Fibroblast of the aortic adventitia (primary cell): ENCODE measurements at regions not wholly inside any gene's neighbourhood (a gene's known extent, or its start where the extent isn't known, plus 50 kb on each side); places are given as distances from the start of the nearest gene placed in this dataset.

ENCODE experiments used
- DNase-seq: peaks from one replicate; pipeline ENCODE4 v3.0.0-alpha.2; 2010; ENCODE audit warnings: low read depth
- H3K4me3 ChIP-seq: 2 replicates; pipeline ENCODE4 v1.5.1; 2011; ENCODE audit warnings: low read depth, mild to moderate bottlenecking, control low read depth, low read length, moderate library complexity
- TF ChIP-seq, protein P1 (sequence below): IDR thresholded peaks from 2 replicates; pipeline ENCODE4 v1.5.1; 2011; ENCODE audit warnings: mild to moderate bottlenecking, low read length, control low read depth, inconsistent platforms; ENCODE audit not compliant: insufficient read depth

DNA sequence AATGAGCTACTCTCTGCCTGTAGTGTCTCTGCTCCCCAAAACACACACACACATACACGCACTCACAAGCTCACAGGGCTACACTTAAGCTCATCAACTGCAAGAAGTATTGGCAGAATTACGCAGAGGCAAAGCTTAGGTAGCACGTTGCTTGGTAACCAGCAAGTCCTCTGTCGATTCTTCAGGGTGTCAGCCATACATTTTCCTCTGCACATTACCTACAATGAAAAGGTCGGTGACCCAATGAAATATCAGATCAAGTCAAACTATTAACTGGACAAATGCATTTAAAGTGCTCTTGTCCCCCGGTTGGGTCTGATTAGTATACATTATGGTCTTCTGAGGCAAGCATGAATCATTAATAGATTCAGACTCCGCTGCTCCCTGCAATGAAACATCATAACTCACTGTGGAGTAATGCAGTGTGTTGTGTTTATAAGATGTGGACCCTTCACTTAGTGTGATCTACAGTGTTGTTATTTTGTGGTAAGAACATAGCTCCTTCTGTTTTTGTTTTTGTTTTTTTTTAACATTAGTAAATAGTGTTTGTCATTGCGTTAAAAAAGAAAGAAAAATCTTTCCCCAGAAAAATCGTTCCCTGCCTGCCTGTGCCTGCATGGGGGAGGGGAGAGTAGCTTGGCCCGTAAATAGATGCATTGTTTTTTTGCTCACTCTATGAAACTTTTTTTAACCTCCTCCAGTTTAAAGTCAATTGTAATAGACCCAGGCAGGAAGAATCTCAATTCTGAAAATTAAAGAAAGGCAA, 325.5 kb downstream of the SFMBT2 start:
- TF ChIP-seq, protein P1, sequence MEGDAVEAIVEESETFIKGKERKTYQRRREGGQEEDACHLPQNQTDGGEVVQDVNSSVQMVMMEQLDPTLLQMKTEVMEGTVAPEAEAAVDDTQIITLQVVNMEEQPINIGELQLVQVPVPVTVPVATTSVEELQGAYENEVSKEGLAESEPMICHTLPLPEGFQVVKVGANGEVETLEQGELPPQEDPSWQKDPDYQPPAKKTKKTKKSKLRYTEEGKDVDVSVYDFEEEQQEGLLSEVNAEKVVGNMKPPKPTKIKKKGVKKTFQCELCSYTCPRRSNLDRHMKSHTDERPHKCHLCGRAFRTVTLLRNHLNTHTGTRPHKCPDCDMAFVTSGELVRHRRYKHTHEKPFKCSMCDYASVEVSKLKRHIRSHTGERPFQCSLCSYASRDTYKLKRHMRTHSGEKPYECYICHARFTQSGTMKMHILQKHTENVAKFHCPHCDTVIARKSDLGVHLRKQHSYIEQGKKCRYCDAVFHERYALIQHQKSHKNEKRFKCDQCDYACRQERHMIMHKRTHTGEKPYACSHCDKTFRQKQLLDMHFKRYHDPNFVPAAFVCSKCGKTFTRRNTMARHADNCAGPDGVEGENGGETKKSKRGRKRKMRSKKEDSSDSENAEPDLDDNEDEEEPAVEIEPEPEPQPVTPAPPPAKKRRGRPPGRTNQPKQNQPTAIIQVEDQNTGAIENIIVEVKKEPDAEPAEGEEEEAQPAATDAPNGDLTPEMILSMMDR: no peak

DNA sequence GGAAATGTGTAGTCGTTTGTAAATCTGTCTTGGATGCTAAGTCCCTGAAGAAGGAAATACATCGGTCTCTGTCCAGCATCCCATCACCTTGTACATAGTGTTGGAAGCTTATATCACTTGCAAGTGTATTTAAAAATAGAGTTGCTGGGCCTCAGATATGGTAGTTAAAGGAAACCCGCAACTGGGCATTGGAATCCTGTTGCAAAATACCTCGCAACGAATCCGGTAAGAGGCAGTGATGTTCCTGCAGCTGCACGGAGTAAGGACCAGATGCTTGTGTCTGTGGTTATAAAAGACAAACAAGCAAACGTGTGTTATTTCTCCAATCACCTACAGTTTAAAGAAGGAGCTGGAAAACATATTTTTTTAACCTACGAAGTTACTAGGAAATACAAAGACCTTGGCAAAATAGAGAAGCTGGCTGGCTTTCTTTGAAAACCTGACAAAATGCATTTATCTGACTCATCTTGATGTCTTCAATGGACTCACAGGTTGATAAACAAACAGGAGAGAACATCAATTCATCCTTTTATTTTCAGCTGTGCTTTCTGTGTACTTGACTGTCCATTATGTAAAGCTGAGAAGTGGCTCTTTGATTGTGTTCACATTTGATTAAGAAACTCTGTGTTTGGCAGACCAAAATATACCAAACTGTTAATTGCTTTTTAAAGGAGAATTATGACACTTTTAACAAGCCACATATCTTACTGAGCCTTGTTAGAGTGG, 326.4 kb downstream of the SFMBT2 start:
- DNase-seq: no peak
- H3K4me3 ChIP-seq: no peak overlapping the region
- TF ChIP-seq, protein P1: no peak

More for the DNA sequence above, 325.5 kb downstream of the SFMBT2 start:
- DNase-seq: no peak
- no peak overlapping the region for H3K4me3 ChIP-seq

DNA sequence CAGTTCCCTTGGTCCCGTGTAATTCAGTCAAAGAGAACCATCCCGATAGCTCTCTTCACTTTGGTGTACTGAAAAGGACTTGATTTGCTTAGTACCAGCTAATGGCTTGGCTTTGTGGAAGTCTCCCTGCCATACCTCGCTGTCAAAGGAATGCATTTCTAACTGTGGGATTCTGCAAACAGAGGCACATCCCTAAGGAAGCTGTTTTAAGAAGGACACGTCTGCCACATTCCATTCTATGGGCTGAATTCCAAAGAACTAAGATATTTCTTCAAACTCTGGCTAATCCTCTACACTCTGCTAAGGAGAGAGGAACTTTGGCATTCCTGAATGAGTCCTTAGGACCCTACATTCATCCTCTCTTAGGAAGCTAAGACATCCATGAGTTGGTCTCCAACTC, 327.9 kb downstream of the SFMBT2 start:
- TF ChIP-seq, protein P1: no peak
- no peak overlapping the region for H3K4me3 ChIP-seq
- peak; percentile 4 for DNase-seq

DNA sequence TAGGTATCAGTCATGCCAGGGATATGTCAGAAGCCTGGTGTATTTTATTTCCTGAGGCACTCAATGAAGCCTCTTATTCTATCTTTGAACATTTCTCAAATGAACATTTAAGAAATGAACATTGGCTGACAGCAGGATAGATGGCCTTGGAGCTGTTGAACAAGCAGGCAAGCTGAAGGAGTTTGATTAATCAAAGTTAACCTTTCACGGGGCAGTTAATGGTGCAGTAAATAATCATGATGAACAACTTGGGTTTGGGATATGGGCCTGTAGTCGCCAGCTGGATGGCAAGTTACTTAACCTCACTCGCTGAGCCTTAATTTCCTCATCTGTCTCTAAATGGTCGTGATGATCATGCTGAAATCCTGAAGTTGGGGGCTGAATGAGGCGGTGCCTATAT, 333.0 kb downstream of the SFMBT2 start:
- no peak overlapping the region for H3K4me3 ChIP-seq
- TF ChIP-seq, protein P1: no peak
- no peak for DNase-seq

DNA sequence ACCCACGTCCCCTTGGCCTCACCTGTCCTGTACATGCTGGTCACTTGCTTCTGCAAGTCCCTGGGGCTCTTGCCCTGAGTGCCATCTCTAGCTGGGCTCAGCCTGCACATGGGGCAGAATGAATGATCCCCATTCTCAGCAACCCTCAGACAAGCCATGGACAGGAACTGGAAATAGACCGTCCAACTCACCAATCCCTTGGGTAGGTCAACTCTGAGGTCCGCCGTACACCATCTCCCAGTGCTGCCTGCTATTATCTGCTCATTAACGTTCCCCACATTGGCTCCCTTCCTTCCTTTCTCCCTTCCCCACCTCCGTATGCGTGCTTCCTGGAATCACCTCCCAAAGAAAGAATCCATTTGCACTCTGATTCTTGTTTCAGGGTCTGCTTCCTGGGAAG, 335.0 kb downstream of the SFMBT2 start:
- no peak overlapping the region for H3K4me3 ChIP-seq
- TF ChIP-seq, protein P1: no peak
- no peak for DNase-seq

DNA sequence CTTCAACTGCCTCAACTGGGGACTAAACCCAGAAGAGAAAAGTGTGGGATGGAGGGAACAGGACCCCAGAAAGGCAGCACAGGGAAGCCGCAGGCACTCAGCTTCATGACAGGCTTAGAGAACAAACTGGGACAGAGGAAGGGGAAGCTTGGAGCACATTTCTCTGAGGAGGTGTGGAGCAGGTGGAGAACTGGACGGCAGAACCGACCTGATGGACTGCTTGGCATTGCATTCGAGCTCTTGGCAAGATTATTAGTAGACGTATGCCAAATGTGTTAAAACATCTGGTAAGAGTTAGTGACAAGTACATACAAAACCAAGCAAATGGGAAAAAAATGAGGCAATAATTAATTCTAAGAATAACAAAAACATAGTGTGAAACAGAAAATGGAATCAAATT, 335.7 kb downstream of the SFMBT2 start:
- peak; percentile 22 for DNase-seq
- TF ChIP-seq, protein P1: no peak

More for the DNA sequence above, 335.7 kb downstream of the SFMBT2 start:
- H3K4me3 ChIP-seq: no peak overlapping the region
